K562 (cell line): ENCODE measurements at regions not wholly inside any gene's neighbourhood (a gene's known extent, or its start where the extent isn't known, plus 50 kb on each side); places are given as distances from the start of the nearest gene placed in this dataset.

ENCODE experiments used
- ATAC-seq: fragments of 200-7000 bp; cut with Tn5 transposase; 3 replicates; pipeline ENCODE4 v1.9.1; 2020; ENCODE audit warnings: moderate library complexity
- BruUV-seq: library from RNA; stranded (reverse); fragments of 400-500 nt; replicated peaks from 2 replicates; lab custom pipeline; 2021; lab: Mats Ljungman, UMichigan
- CTCF ChIA-PET: fragments of 300-600 bp; formaldehyde crosslinking; extraction: SDS; loops from one replicate; lab custom pipeline; 2021; ENCODE audit warnings: low intra/inter-chr PET ratio; lab: Yijun Ruan, JAX
- POLR2A ChIA-PET: fragments of 300-600, 350-650 bp; sonication (Branson Sonifier 250); formaldehyde crosslinking; extraction: SDS; loops from one replicate; lab custom pipeline; 2021; ENCODE audit warnings: antibody characterized with exemption, inconsistent platforms; lab: Yijun Ruan, JAX
- DNase-seq, 4 experiments: peaks; one replicate each; pipeline versions ENCODE4 v3.0.0 to v3.0.0-alpha.2; 2011 to 2018; ENCODE audit warnings: low spot score in 3 of 4, mixed read lengths in 3 of 4; ENCODE audit errors: extremely low read depth in 1 of 4
- FAIRE-seq: peaks from 2 replicates; lab custom pipeline; 2011; peaks lifted over from hg19 to GRCh38; lab: Jason Lieb, UNC
- H2AFZ ChIP-seq: 2 replicates; pipeline ENCODE4 v1.6.0; 2011; ENCODE audit warnings: low read depth, low read length, control low read depth, inconsistent platforms
- H3K27ac ChIP-seq: fragments of 200-600 bp; 3 replicates; pipeline ENCODE4 v1.8.0; 2011; ENCODE audit warnings: low read depth, mild to moderate bottlenecking, control low read depth, inconsistent platforms, low read length, moderate library complexity, mixed read lengths; ENCODE audit errors: extremely low read depth
- H3K27me3 ChIP-seq, 2 experiments: fragments of 300-600 bp in 1 of 2; 2 replicates in 1 of 2; 3 replicates in 1 of 2; pipeline versions ENCODE4 v1.6.0 to v1.8.0; 2011; ENCODE audit warnings: inconsistent platforms in 2 of 2, low read length in 2 of 2, mild to moderate bottlenecking in 1 of 2, mixed read lengths in 1 of 2, moderate library complexity in 1 of 2; ENCODE audit not compliant: control insufficient read depth in 2 of 2, insufficient read depth in 2 of 2
- H3K36me3 ChIP-seq: fragments of 300-600 bp; 3 replicates; pipeline ENCODE4 v1.8.0; 2011; ENCODE audit warnings: mild to moderate bottlenecking, low read length, inconsistent platforms; ENCODE audit not compliant: control insufficient read depth, insufficient read depth
- H3K4me1 ChIP-seq, 2 experiments: fragments of 200-600 bp in 1 of 2; replicated peaks in 1 of 2; 2 replicates in 1 of 2; 3 replicates in 1 of 2; pipeline versions ENCODE4 v1.5.1 to v1.8.0; 2011; ENCODE audit warnings: inconsistent platforms in 2 of 2, low read length in 2 of 2, mild to moderate bottlenecking in 1 of 2, mixed read lengths in 1 of 2, moderate library complexity in 1 of 2; ENCODE audit not compliant: control insufficient read depth in 2 of 2, insufficient read depth in 2 of 2
- H3K4me2 ChIP-seq: 2 replicates; pipeline ENCODE4 v1.6.1; 2011; ENCODE audit warnings: low read length, control low read depth, inconsistent platforms, mixed read lengths; ENCODE audit not compliant: insufficient read depth
- H3K4me3 ChIP-seq: fragments of 200-600 bp; sonication (generic), shearing (Covaris generic); 2 replicates; pipeline ENCODE4 v1.5.1; 2016; ENCODE audit warnings: control low read depth, inconsistent platforms
- H3K79me2 ChIP-seq: fragments of 200-600 bp; 3 replicates; pipeline ENCODE4 v1.8.0; 2011; ENCODE audit warnings: low read length, inconsistent platforms; ENCODE audit not compliant: control insufficient read depth, insufficient read depth
- H3K9ac ChIP-seq, 2 experiments: 2 replicates each; pipeline versions ENCODE4 v1.6.0 to v1.6.1; 2011; ENCODE audit warnings: low read depth in 2 of 2, low read length in 2 of 2, control low read depth in 1 of 2, inconsistent platforms in 1 of 2, mild to moderate bottlenecking in 1 of 2, mixed read lengths in 1 of 2; ENCODE audit not compliant: insufficient read depth in 1 of 2
- H3K9me1 ChIP-seq: one replicate; pipeline ENCODE4 v1.6.0; 2011; ENCODE audit warnings: inconsistent platforms, mild to moderate bottlenecking, low read length, moderate library complexity; ENCODE audit not compliant: control insufficient read depth, insufficient read depth
- H3K9me3 ChIP-seq: replicated peaks from 2 replicates; pipeline ENCODE4 v1.5.1; 2011; ENCODE audit warnings: low read depth, low read length, inconsistent platforms; ENCODE audit not compliant: control insufficient read depth, insufficient read depth
- H4K20me1 ChIP-seq: replicated peaks from 2 replicates; pipeline ENCODE4 v1.6.1; 2011; ENCODE audit warnings: low read length, inconsistent platforms, mixed read lengths; ENCODE audit not compliant: control insufficient read depth, insufficient read depth
- ARID2 ChIP-seq: fragments of 450-650 bp; IDR thresholded peaks from 2 replicates; pipeline ENCODE4 v1.6.1; 2017; ENCODE audit warnings: antibody characterized with exemption, mild to moderate bottlenecking
- CBX8 ChIP-seq: fragments of 200-600 bp; sonication (generic); IDR thresholded peaks from 2 replicates; pipeline ENCODE4 v1.6.1; 2012; ENCODE audit warnings: borderline replicate concordance, mixed run types, low read depth, mild to moderate bottlenecking, moderate library complexity, mixed read lengths, low read length, control low read depth, inconsistent platforms; ENCODE audit not compliant: poor library complexity, severe bottlenecking; ENCODE audit errors: extremely low read depth
- FOXP4 ChIP-seq: sonication (generic); formaldehyde crosslinking; IDR thresholded peaks from 2 replicates; pipeline ENCODE4 v1.8.0; 2022; ENCODE audit warnings: mild to moderate bottlenecking, missing genetic modification reagents, borderline replicate concordance
- NCOA6 ChIP-seq: fragments of 450-650 bp; IDR thresholded peaks from 2 replicates; pipeline ENCODE4 v1.6.1; 2017; ENCODE audit warnings: mild to moderate bottlenecking
- NFXL1 ChIP-seq: fragments of 450-650 bp; formaldehyde crosslinking; IDR thresholded peaks from 2 replicates; pipeline ENCODE4 v1.4.0; 2021; ENCODE audit warnings: mild to moderate bottlenecking
- RBM39 ChIP-seq: fragments of 200-400 bp; formaldehyde crosslinking; optimal IDR thresholded peaks from 2 replicates; pipeline ENCODE3; 2018; ENCODE audit warnings: low read depth, low read length
- SRF ChIP-seq, 2 experiments: fragments of 250-450, 450-650 bp in 1 of 2; sonication (Bioruptor Pico) in 1 of 2; sonication (generic) in 1 of 2; formaldehyde crosslinking; IDR thresholded peaks; 2 replicates each; pipeline versions ENCODE4 v1.5.0 to v1.5.1; 2020 to 2022; ENCODE audit warnings: mild to moderate bottlenecking in 1 of 2, missing genetic modification reagents in 1 of 2
- ZNF121 ChIP-seq: sonication (generic); formaldehyde crosslinking; conservative IDR thresholded peaks from 2 replicates; pipeline ENCODE4 v1.8.0; 2022; ENCODE audit warnings: missing genetic modification reagents
- ZNF408 ChIP-seq: fragments of 250-450 bp; sonication (Bioruptor Pico); IDR thresholded peaks from 2 replicates; pipeline ENCODE4 v1.4.0; 2020; ENCODE audit warnings: low read depth, mild to moderate bottlenecking, moderate library complexity
- ZNF639 ChIP-seq, 2 experiments: fragments of 200-800 bp in 1 of 2; sonication (Bioruptor generic) in 1 of 2; sonication (generic) in 1 of 2; formaldehyde crosslinking in 1 of 2; IDR thresholded peaks in 1 of 2; conservative IDR thresholded peaks in 1 of 2; 2 replicates each; pipeline versions ENCODE4 v1.5.0 to v1.6.1; 2016 to 2020; ENCODE audit warnings: missing compliant biosample characterization in 1 of 2, missing genetic modification characterization in 1 of 2, missing genetic modification reagents in 1 of 2
- WGBS: fragments of 100-300 bp; shearing (Covaris generic); methylation state at CpG from one replicate; pipeline ENCODE4 v1.1.6; 2016; ENCODE audit warnings: low coverage, mixed read lengths; ENCODE audit not compliant: insufficient coverage; ENCODE audit errors: missing lambda C conversion rate; 5-methylcytosine and 5-hydroxymethylcytosine counted together
- in situ Hi-C: fragments of 300-500 bp; cut with MboI; formaldehyde crosslinking; loops from 4 replicates; pipeline ENCODE4 v1.15.0; 2018; ENCODE audit warnings: inconsistent platforms, mixed read lengths
- intact Hi-C: fragments of 100-400 bp; cut with micrococcal nuclease; formaldehyde crosslinking; loops from 2 replicates; pipeline ENCODE4 v1.14.2; 2022
- TF ChIP-seq, protein P1 (sequence below): fragments of 250-450 bp; sonication (Bioruptor Pico); IDR thresholded peaks from 2 replicates; pipeline ENCODE4 v1.5.0; 2022; ENCODE audit warnings: mild to moderate bottlenecking
- TF ChIP-seq, protein P2 (sequence below): fragments of 250-450 bp; sonication (Bioruptor Pico); IDR thresholded peaks from 2 replicates; pipeline ENCODE4 v1.9.0; 2021; ENCODE audit warnings: mild to moderate bottlenecking, inconsistent platforms
- TF ChIP-seq, protein P3 (sequence below): fragments of 450-650 bp; IDR thresholded peaks from 2 replicates; pipeline ENCODE4 v1.6.1; 2016; ENCODE audit warnings: missing biosample characterization, missing genetic modification characterization

DNA sequence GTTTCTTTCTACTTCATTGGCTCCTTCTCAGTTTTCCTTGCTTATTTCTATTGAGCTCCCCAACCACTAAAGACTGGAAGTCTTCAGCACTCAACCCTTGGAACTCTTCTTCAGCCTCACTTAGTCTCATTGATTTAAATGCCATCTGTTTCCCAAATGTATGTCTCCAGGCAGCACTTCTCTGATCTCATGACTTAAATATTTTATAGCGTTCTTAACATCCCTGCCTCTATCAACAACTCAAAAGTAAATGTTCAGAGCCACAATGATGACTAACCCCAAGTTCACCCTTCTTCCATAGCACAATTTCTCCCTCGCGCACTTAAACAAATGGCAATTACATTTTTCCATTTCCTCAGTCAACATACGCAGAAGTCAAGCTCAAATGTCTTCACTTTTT is 1393.3 kb downstream of the ARAP2 start:
- TF ChIP-seq ZNF121 (CRISPR knock-in tag) (no peak), FOXP4 (no peak), RBM39 (no peak), ARID2 (no peak), NCOA6 (no peak), CBX8 (no peak), SRF (CRISPR knock-in tag; IDR thresholded peaks at IDR 0.05) (no peak), NFXL1 (CRISPR knock-in tag) (no peak), ZNF639 (CRISPR knock-in tag; conservative IDR thresholded peaks at IDR 0.05 in 1 of 2, IDR thresholded peaks at IDR 0.05 in 1 of 2) (no peak), ZNF408 (no peak)
- TF ChIP-seq, protein P1, sequence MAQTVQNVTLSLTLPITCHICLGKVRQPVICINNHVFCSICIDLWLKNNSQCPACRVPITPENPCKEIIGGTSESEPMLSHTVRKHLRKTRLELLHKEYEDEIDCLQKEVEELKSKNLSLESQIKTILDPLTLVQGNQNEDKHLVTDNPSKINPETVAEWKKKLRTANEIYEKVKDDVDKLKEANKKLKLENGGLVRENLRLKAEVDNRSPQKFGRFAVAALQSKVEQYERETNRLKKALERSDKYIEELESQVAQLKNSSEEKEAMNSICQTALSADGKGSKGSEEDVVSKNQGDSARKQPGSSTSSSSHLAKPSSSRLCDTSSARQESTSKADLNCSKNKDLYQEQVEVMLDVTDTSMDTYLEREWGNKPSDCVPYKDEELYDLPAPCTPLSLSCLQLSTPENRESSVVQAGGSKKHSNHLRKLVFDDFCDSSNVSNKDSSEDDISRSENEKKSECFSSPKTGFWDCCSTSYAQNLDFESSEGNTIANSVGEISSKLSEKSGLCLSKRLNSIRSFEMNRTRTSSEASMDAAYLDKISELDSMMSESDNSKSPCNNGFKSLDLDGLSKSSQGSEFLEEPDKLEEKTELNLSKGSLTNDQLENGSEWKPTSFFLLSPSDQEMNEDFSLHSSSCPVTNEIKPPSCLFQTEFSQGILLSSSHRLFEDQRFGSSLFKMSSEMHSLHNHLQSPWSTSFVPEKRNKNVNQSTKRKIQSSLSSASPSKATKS (CRISPR knock-in tag), result no peak
- TF ChIP-seq, protein P2, sequence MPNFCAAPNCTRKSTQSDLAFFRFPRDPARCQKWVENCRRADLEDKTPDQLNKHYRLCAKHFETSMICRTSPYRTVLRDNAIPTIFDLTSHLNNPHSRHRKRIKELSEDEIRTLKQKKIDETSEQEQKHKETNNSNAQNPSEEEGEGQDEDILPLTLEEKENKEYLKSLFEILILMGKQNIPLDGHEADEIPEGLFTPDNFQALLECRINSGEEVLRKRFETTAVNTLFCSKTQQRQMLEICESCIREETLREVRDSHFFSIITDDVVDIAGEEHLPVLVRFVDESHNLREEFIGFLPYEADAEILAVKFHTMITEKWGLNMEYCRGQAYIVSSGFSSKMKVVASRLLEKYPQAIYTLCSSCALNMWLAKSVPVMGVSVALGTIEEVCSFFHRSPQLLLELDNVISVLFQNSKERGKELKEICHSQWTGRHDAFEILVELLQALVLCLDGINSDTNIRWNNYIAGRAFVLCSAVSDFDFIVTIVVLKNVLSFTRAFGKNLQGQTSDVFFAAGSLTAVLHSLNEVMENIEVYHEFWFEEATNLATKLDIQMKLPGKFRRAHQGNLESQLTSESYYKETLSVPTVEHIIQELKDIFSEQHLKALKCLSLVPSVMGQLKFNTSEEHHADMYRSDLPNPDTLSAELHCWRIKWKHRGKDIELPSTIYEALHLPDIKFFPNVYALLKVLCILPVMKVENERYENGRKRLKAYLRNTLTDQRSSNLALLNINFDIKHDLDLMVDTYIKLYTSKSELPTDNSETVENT (CRISPR knock-in tag), result no peak
- TF ChIP-seq, protein P3, sequence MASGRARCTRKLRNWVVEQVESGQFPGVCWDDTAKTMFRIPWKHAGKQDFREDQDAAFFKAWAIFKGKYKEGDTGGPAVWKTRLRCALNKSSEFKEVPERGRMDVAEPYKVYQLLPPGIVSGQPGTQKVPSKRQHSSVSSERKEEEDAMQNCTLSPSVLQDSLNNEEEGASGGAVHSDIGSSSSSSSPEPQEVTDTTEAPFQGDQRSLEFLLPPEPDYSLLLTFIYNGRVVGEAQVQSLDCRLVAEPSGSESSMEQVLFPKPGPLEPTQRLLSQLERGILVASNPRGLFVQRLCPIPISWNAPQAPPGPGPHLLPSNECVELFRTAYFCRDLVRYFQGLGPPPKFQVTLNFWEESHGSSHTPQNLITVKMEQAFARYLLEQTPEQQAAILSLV, result no peak
- ChIA-PET CTCF (no interaction called here), POLR2A (no interaction called here)
- FAIRE-seq, result no peak
- Histone ChIP-seq H3K9ac (no peak overlapping the region), H4K20me1 (no peaks in the 10 kb centered on the region), H3K4me3 (no peak overlapping the region), H3K9me1 (no peaks in the 10 kb centered on the region), H3K27me3 (no peaks in the 10 kb centered on the region), H3K4me2 (no peak overlapping the region), H3K9me3 (no peaks in the 10 kb centered on the region), H3K27ac (no peak overlapping the region), H3K4me1 (no peaks in the 10 kb centered on the region), H3K79me2 (no peaks in the 10 kb centered on the region), H3K36me3 (no peaks in the 10 kb centered on the region), H2AFZ (no peak overlapping the region)
- intact Hi-C loops (no loop called here), in situ Hi-C loops (no loop called here)
- no peak for DNase-seq
- WGBS, result 0% methylated on average over 4 of the region's 4 CpGs
- ATAC-seq, result no peak
- no TSS peak for BruUV-seq
